SK-N-SH (cell line): ENCODE measurements at regions not wholly inside any gene's neighbourhood (a gene's known extent, or its start where the extent isn't known, plus 50 kb on each side); places are given as distances from the start of the nearest gene placed in this dataset.

ENCODE experiments used
- CTCF ChIA-PET: fragments of 300-600, 350-600 bp; formaldehyde crosslinking; extraction: SDS; loops from one replicate; lab custom pipeline; 2021; lab: Yijun Ruan, JAX
- POLR2A ChIA-PET: fragments of 350-600 bp; sonication (Branson Sonifier 250); formaldehyde crosslinking; extraction: SDS; loops from one replicate; lab custom pipeline; 2020; ENCODE audit warnings: antibody characterized with exemption, inconsistent platforms; lab: Yijun Ruan, JAX
- DNase-seq: peaks from one replicate; pipeline ENCODE4 v3.0.0; 2012
- H2AFZ ChIP-seq: fragments of 200-600 bp; sonication (generic); 2 replicates; pipeline ENCODE4 v1.8.1; 2016; ENCODE audit warnings: antibody characterized with exemption, mild to moderate bottlenecking, low read depth
- H3F3A ChIP-seq: fragments of 200-600 bp; sonication (generic); replicated peaks from 2 replicates; pipeline ENCODE3; 2016; ENCODE audit warnings: antibody characterized with exemption, mild to moderate bottlenecking; ENCODE audit not compliant: insufficient read depth
- H3K27ac ChIP-seq, 2 experiments: fragments of 200-500 bp in 1 of 2; fragments of 200-600 bp in 1 of 2; sonication (Bioruptor generic) in 1 of 2; sonication (generic), shearing (Covaris generic) in 1 of 2; 2 replicates each; pipeline versions ENCODE4 v1.5.1 to v1.6.1; 2014 to 2016; ENCODE audit warnings: low read depth in 2 of 2, inconsistent platforms in 1 of 2, low read length in 1 of 2, mild to moderate bottlenecking in 1 of 2, mixed read lengths in 1 of 2
- H3K27me3 ChIP-seq: fragments of 200-600 bp; sonication (generic), shearing (Covaris generic); 2 replicates; pipeline ENCODE4 v1.6.1; 2016; ENCODE audit warnings: mixed run types; ENCODE audit not compliant: insufficient read depth
- H3K36me3 ChIP-seq, 2 experiments: fragments of 200-500 bp in 1 of 2; fragments of 200-600 bp in 1 of 2; sonication (Bioruptor generic) in 1 of 2; sonication (generic) in 1 of 2; replicated peaks in 1 of 2; 2 replicates each; pipeline versions ENCODE3 to v1.5.1; 2014 to 2016; ENCODE audit warnings: low read length in 1 of 2, mild to moderate bottlenecking in 1 of 2; ENCODE audit not compliant: insufficient read depth in 2 of 2, control insufficient read depth in 1 of 2
- H3K4me1 ChIP-seq, 2 experiments: fragments of 200-500 bp in 1 of 2; fragments of 200-600 bp in 1 of 2; sonication (Bioruptor generic) in 1 of 2; sonication (generic), shearing (Covaris generic) in 1 of 2; 2 replicates each; pipeline versions ENCODE4 v1.5.1 to v1.6.1; 2014 to 2016; ENCODE audit warnings: low read depth in 1 of 2, low read length in 1 of 2, mixed run types in 1 of 2; ENCODE audit not compliant: insufficient read depth in 2 of 2, control insufficient read depth in 1 of 2
- H3K4me2 ChIP-seq: fragments of 200-600 bp; sonication (generic), shearing (Covaris generic); 2 replicates; pipeline ENCODE4 v1.6.1; 2017; ENCODE audit warnings: mixed run types
- H3K4me3 ChIP-seq, 2 experiments: fragments of 200-500 bp in 1 of 2; fragments of 200-600 bp in 1 of 2; sonication (Bioruptor generic) in 1 of 2; sonication (generic), shearing (Covaris generic) in 1 of 2; 2 replicates each; pipeline versions ENCODE4 v1.5.1 to v1.8.1; 2014 to 2016; ENCODE audit warnings: low read depth in 2 of 2, inconsistent platforms in 1 of 2, low read length in 1 of 2, mild to moderate bottlenecking in 1 of 2, mixed read lengths in 1 of 2, moderate library complexity in 1 of 2
- H3K79me2 ChIP-seq: fragments of 200-600 bp; sonication (generic); 2 replicates; pipeline ENCODE4 v1.8.1; 2017; ENCODE audit warnings: mild to moderate bottlenecking; ENCODE audit not compliant: insufficient read depth
- H3K9ac ChIP-seq: fragments of 200-600 bp; sonication (generic); 2 replicates; pipeline ENCODE4 v1.6.1; 2017; ENCODE audit warnings: mixed run types
- H3K9me2 ChIP-seq: fragments of 200-600 bp; sonication (generic); 2 replicates; pipeline ENCODE4 v1.6.1; 2017; ENCODE audit warnings: mixed run types
- H3K9me3 ChIP-seq: fragments of 200-600 bp; sonication (generic); 2 replicates; pipeline ENCODE4 v1.6.1; 2017; ENCODE audit warnings: mixed run types, mild to moderate bottlenecking, moderate library complexity
- H4K20me1 ChIP-seq: fragments of 200-600 bp; sonication (generic); 2 replicates; pipeline ENCODE4 v1.6.1; 2017; ENCODE audit warnings: mild to moderate bottlenecking, mixed run types; ENCODE audit not compliant: insufficient read depth
- EZH2phosphoT487 ChIP-seq: fragments of 200-600 bp; sonication (generic); IDR thresholded peaks from 2 replicates; pipeline ENCODE4 v1.6.1; 2017; ENCODE audit warnings: low read depth, mixed run types, mild to moderate bottlenecking, antibody characterized with exemption, moderate library complexity, borderline replicate concordance
- FOSL2 ChIP-seq: IDR thresholded peaks from 2 replicates; pipeline ENCODE4 v1.4.0; 2012; ENCODE audit warnings: low read depth, mild to moderate bottlenecking, moderate library complexity, borderline replicate concordance
- FOXM1 ChIP-seq: IDR thresholded peaks from 2 replicates; pipeline ENCODE4 v1.4.0; 2012; ENCODE audit warnings: low read depth, mild to moderate bottlenecking
- IRF3 ChIP-seq: fragments of 150-350 bp; IDR thresholded peaks from 2 replicates; pipeline ENCODE4 v1.6.1; 2016; ENCODE audit warnings: mild to moderate bottlenecking, low read depth, low read length
- MAX ChIP-seq: IDR thresholded peaks from 2 replicates; pipeline ENCODE4 v1.4.0; 2012; ENCODE audit warnings: low read depth
- MXI1 ChIP-seq: IDR thresholded peaks from 2 replicates; pipeline ENCODE4 v1.6.1; 2012; ENCODE audit warnings: mild to moderate bottlenecking, low read depth, low read length, improper control_type of control experiment
- POLR2AphosphoS5 ChIP-seq: IDR thresholded peaks from 2 replicates; pipeline ENCODE4 v1.6.1; 2012; ENCODE audit warnings: low read depth, low read length
- RXRA ChIP-seq: IDR thresholded peaks from 2 replicates; pipeline ENCODE4 v1.4.0; 2012; ENCODE audit warnings: low read depth, mild to moderate bottlenecking, borderline replicate concordance
- SIN3A ChIP-seq: IDR thresholded peaks from 2 replicates; pipeline ENCODE4 v1.6.1; 2012; ENCODE audit warnings: low read depth, mild to moderate bottlenecking, low read length, moderate library complexity, borderline replicate concordance
- TAF1 ChIP-seq: IDR thresholded peaks from 2 replicates; pipeline ENCODE4 v1.6.1; 2012; ENCODE audit warnings: low read depth, mild to moderate bottlenecking, low read length, moderate library complexity, borderline replicate concordance
- TCF12 ChIP-seq: IDR thresholded peaks from 2 replicates; pipeline ENCODE4 v1.4.0; 2012
- USF2 ChIP-seq: fragments of 150-350 bp; IDR thresholded peaks from 2 replicates; pipeline ENCODE4 v1.6.1; 2017; ENCODE audit warnings: antibody characterized with exemption, low read length, low read depth, borderline replicate concordance
- WGBS: methylation state at CpG from one replicate; pipeline ENCODE4 v1.1.6; 2017; ENCODE audit warnings: low lambda C conversion rate; 5-methylcytosine and 5-hydroxymethylcytosine counted together
- TF ChIP-seq, protein P1 (sequence below): IDR thresholded peaks from 2 replicates; pipeline ENCODE4 v1.4.0; 2012; ENCODE audit warnings: low read depth, borderline replicate concordance
- TF ChIP-seq, protein P2 (sequence below): IDR thresholded peaks from 2 replicates; pipeline ENCODE4; 2012

GRCh38 chr1:181347495-181348390 is 135.6 kb upstream of the CACNA1E start:
- ChIA-PET CTCF (interaction anchor here (1.0 kb wide), 1 partner anchor 14 kb away, joined by 3 read pairs; no protein-coding TSS in a partner anchor), POLR2A (no interaction called here)
- no peak for TF ChIP-seq MXI1
- TF ChIP-seq TAF1: no peak
- TF ChIP-seq SIN3A: no peak
- no peak for TF ChIP-seq FOSL2
- no peak for TF ChIP-seq IRF3
- TF ChIP-seq, protein P1, sequence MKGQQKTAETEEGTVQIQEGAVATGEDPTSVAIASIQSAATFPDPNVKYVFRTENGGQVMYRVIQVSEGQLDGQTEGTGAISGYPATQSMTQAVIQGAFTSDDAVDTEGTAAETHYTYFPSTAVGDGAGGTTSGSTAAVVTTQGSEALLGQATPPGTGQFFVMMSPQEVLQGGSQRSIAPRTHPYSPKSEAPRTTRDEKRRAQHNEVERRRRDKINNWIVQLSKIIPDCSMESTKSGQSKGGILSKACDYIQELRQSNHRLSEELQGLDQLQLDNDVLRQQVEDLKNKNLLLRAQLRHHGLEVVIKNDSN: no peak
- TF ChIP-seq POLR2AphosphoS5: no peak
- TF ChIP-seq FOXM1: no peak
- no peak for TF ChIP-seq EZH2phosphoT487
- no peak for TF ChIP-seq TCF12
- TF ChIP-seq MAX: no peak
- TF ChIP-seq, protein P2, sequence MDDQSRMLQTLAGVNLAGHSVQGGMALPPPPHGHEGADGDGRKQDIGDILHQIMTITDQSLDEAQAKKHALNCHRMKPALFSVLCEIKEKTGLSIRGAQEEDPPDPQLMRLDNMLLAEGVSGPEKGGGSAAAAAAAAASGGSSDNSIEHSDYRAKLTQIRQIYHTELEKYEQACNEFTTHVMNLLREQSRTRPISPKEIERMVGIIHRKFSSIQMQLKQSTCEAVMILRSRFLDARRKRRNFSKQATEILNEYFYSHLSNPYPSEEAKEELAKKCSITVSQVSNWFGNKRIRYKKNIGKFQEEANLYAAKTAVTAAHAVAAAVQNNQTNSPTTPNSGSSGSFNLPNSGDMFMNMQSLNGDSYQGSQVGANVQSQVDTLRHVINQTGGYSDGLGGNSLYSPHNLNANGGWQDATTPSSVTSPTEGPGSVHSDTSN: no peak
- TF ChIP-seq USF2: no peak
- TF ChIP-seq RXRA: no peak
- no peaks in the 10 kb centered on the region for H3K9me3 ChIP-seq
- H3F3A ChIP-seq: no peaks in the 10 kb centered on the region
- no peaks in the 10 kb centered on the region for H3K27me3 ChIP-seq
- no peak overlapping the region for H3K4me3 ChIP-seq
- H3K4me1 ChIP-seq: no peaks in the 10 kb centered on the region
- no peaks in the 10 kb centered on the region for H3K9me2 ChIP-seq
- H3K4me2 ChIP-seq: no peak overlapping the region
- 19% methylated on average over 12 of the region's 14 CpGs for WGBS
- no peak for DNase-seq
- H2AFZ ChIP-seq: no peak overlapping the region
- no peak overlapping the region for H3K27ac ChIP-seq
- H3K9ac ChIP-seq: no peak overlapping the region
- no peaks in the 10 kb centered on the region for H3K79me2 ChIP-seq
- no peaks in the 10 kb centered on the region for H3K36me3 ChIP-seq
- no peaks in the 10 kb centered on the region for H4K20me1 ChIP-seq
